ENCODE measurements at regions not wholly inside any gene's neighbourhood (a gene's known extent, or its start where the extent isn't known, plus 50 kb on each side); places are given as distances from the start of the nearest gene placed in this dataset.

DNA sequence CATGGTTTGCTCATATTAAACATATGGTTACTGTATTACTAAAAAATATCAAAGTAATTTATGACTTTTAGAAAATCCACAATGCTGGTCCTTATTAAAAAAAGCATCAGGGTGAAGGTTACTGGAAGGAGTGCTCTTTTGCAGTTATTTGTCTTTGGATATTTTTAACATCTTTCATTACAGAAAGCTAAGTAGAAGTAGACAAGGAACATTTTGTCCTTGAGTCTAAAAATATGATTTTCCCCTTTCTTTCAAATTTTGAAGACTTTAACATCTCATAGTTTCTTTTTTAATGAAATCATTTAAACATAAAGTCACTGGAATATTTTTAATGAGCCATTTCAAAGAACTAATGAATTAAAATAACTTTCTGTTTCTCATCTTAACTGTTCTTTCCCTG is 110.1 kb upstream of the TNS3 start:
- TF ChIP-seq SUZ12 (IDR thresholded peaks at IDR 0.05; ENCODE audit: extremely low read depth, insufficient read depth, insufficient read length) (no peak), YY1 (IDR thresholded peaks at IDR 0.05; ENCODE audit: insufficient read depth, insufficient read length) (no peak), ZNF274 (IDR thresholded peaks at IDR 0.05; ENCODE audit: low read depth, low read length) (no peak)

DNA sequence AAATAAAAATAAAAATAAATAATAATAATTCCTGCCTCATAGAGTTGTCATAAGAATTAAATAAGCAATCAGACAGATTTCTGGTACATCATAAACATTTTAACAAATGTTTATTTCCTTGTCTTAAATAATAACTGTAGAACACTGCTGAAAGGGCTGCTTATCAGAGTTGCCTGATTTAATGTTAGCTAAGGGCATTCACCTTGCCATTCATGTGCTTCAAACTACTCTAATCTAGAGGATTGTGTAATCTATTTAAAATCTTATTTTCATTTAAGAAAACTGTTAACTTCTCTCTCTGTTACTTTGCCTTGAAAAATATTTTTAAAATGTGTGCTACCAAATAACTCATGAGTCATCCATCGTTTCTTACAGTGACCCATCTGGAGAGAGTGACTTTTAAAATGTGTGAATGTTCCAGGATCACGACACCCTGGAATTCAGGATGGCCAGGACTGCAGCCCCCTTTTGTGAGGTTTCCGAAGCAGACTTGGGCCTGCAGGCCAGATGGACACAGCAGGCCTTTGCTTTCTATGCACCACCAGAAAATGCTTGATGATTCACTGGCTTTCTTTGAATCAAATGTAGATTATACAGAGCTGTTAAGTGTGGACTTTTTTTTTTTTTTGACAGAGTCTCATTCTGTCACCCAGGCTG is 109.1 kb upstream of the TNS3 start:
- Histone ChIP-seq H3K9ac (ENCODE audit: insufficient read length, low read depth) (no peak overlapping the region), H3K9me3 (ENCODE audit: insufficient read depth, low read length) (no peaks in the 10 kb centered on the region), H3K4me3 (ENCODE audit: insufficient read length, low read depth) (no peak overlapping the region), H3K36me3 (ENCODE audit: insufficient read depth, insufficient read length, low read length) (no peaks in the 10 kb centered on the region), H3K4me1 (ENCODE audit: insufficient read depth, insufficient read length) (no peaks in the 10 kb centered on the region), H3K27me3 (ENCODE audit: insufficient read depth, insufficient read length) (no peaks in the 10 kb centered on the region)
- no peak for TF ChIP-seq ZNF274 (IDR thresholded peaks at IDR 0.05; ENCODE audit: low read depth, low read length)
- no peak for DNase-seq (ENCODE audit: low read depth, low spot score)

More for the DNA sequence above, 110.1 kb upstream of the TNS3 start:
- Histone ChIP-seq H3K9me3 (ENCODE audit: insufficient read depth, low read length) (no peaks in the 10 kb centered on the region), H3K36me3 (ENCODE audit: insufficient read depth, insufficient read length, low read length) (no peaks in the 10 kb centered on the region), H3K9ac (ENCODE audit: insufficient read length, low read depth) (no peak overlapping the region), H3K4me1 (ENCODE audit: insufficient read depth, insufficient read length) (no peaks in the 10 kb centered on the region), H3K4me3 (ENCODE audit: insufficient read length, low read depth) (no peak overlapping the region), H3K27me3 (ENCODE audit: insufficient read depth, insufficient read length) (no peaks in the 10 kb centered on the region)
- DNase-seq (ENCODE audit: low read depth, low spot score): no peak

DNA sequence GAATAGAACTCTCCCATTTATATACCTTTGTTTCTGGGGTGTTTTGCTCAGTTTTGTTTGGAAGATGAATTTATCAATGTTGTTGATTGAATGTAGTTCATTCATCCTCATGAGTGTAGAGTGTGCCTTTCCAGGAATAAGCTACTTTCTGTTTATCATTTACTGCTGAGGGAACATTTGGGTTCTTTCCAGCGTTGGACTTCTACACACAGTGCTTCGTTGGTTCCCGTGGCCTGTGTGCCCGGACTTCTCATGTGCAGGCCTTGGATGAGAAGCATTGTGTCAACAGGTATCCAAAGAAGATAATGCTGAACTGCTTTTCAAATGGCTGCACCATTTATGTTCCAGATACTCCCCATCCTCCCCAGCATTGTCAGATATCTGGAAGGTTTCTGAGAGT is 107.6 kb upstream of the TNS3 start:
- Histone ChIP-seq H3K36me3 (ENCODE audit: insufficient read depth, insufficient read length, low read length) (no peaks in the 10 kb centered on the region), H3K4me1 (ENCODE audit: insufficient read depth, insufficient read length) (no peaks in the 10 kb centered on the region), H3K27me3 (ENCODE audit: insufficient read depth, insufficient read length) (no peaks in the 10 kb centered on the region), H3K9ac (ENCODE audit: insufficient read length, low read depth) (no peak overlapping the region), H3K4me3 (ENCODE audit: insufficient read length, low read depth) (no peak overlapping the region), H3K9me3 (ENCODE audit: insufficient read depth, low read length) (no peaks in the 10 kb centered on the region)
- no peak for TF ChIP-seq SUZ12 (IDR thresholded peaks at IDR 0.05; ENCODE audit: extremely low read depth, insufficient read depth, insufficient read length)
- no peak for TF ChIP-seq YY1 (IDR thresholded peaks at IDR 0.05; ENCODE audit: insufficient read depth, insufficient read length)
- TF ChIP-seq ZNF274 (IDR thresholded peaks at IDR 0.05; ENCODE audit: low read depth, low read length): no peak
- DNase-seq (ENCODE audit: low read depth, low spot score): no peak

DNA sequence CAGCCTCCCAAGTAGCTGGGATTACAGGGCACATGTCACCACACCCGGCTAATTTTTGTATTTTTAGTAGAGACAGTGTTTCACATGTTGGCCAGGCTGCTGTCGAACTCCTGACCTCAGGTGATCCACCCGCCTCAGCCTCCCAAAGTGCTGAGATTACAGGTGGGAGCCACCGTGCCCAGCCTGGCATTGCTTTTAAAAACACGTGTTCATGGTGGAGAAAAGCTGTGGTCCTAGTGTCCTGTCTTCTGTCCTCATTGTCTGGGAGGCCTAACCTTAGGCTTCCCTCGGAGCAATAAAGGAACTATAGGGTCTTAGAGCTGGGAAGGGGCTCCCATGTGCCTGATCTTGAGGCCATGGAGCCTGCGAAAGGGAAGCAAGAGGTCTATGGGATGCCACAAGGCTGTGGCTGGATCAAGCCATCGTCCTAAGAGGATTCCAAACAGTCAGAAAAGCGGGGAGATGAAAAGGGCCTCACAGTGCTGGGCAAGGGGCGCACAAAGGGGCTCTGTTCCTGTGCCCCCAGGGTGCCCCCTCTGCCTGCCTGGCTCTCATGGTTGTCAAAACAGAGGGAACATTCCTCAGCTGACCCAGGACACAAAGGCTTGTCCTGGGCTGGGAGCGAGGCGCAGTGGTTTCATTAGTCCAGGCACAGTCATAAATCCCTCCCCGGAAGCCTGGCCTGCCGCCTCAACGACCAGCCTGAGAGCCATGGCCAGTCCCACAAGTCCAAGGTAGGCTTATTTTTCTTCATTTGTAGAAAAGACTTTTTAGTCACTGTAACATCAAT is 106.6 kb upstream of the TNS3 start:
- no peak overlapping the region for H3K9ac ChIP-seq (ENCODE audit: insufficient read length, low read depth)
- no peaks in the 10 kb centered on the region for H3K36me3 ChIP-seq (ENCODE audit: insufficient read depth, insufficient read length, low read length)
- H3K27me3 ChIP-seq (ENCODE audit: insufficient read depth, insufficient read length): no peaks in the 10 kb centered on the region
- no peak for DNase-seq (ENCODE audit: low read depth, low spot score)
- H3K9me3 ChIP-seq (ENCODE audit: insufficient read depth, low read length): no peaks in the 10 kb centered on the region
- H3K4me3 ChIP-seq (ENCODE audit: insufficient read length, low read depth): no peak overlapping the region
- no peak for TF ChIP-seq ZNF274 (IDR thresholded peaks at IDR 0.05; ENCODE audit: low read depth, low read length)
- no peaks in the 10 kb centered on the region for H3K4me1 ChIP-seq (ENCODE audit: insufficient read depth, insufficient read length)

DNA sequence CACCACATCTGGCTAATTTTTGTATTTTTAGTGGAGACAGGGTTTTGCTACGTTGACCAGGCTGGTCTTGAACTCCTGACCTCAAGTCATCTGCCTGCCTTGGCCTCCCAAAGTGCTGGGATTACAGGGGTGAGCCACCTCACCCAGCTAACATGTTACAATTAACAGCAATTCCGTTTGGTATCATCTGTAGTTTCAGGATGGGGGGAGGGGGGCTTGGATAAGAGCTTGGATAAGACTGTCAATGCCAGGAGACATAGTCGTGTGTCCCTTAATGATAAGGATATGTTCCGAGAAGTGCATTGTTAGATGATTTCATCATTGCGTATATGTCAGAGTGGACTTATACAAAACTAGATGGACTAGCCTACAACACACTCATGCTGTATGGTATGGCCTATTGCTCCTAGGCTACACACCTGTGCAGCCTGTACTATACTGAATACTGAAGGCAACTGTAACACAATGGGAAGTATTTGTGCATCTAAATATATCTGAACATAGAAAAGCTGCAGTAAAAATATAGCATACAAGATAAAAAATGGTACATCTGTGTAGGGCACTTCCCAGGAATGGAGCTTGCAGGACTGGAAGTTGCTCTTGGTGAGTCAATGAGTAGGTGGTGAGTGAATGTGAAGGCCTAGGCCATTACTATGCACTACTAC is 103.9 kb upstream of the TNS3 start:
- no peak overlapping the region for H3K4me3 ChIP-seq (ENCODE audit: insufficient read length, low read depth)
- DNase-seq (ENCODE audit: low read depth, low spot score): no peak
- no peaks in the 10 kb centered on the region for H3K9me3 ChIP-seq (ENCODE audit: insufficient read depth, low read length)
- TF ChIP-seq ZNF274 (IDR thresholded peaks at IDR 0.05; ENCODE audit: low read depth, low read length) (no peak), YY1 (IDR thresholded peaks at IDR 0.05; ENCODE audit: insufficient read depth, insufficient read length) (no peak), SUZ12 (IDR thresholded peaks at IDR 0.05; ENCODE audit: extremely low read depth, insufficient read depth, insufficient read length) (no peak)
- no peaks in the 10 kb centered on the region for H3K4me1 ChIP-seq (ENCODE audit: insufficient read depth, insufficient read length)
- no peaks in the 10 kb centered on the region for H3K36me3 ChIP-seq (ENCODE audit: insufficient read depth, insufficient read length, low read length)
- no peak overlapping the region for H3K9ac ChIP-seq (ENCODE audit: insufficient read length, low read depth)
- no peaks in the 10 kb centered on the region for H3K27me3 ChIP-seq (ENCODE audit: insufficient read depth, insufficient read length)

DNA sequence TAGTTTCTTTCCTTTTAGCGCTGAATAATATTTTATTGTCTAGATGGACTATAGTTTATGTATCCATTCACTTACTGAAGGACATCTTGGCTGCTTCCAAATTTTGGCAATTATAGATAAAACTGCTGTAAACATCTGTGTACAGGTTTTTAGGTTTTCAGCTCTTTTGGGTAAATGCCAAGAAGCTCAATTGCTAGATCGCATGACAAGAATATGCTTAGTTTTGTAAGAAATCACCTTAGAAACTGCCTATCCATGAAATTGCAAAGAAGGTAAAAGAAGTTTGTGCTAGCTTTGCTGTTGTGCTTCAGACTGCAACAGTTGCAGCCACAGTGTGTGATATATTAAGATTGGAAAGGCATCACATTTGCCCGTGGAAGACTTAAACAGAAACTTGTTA is 103.2 kb upstream of the TNS3 start:
- TF ChIP-seq ZNF274 (IDR thresholded peaks at IDR 0.05; ENCODE audit: low read depth, low read length): no peak
- no peak for TF ChIP-seq YY1 (IDR thresholded peaks at IDR 0.05; ENCODE audit: insufficient read depth, insufficient read length)
- TF ChIP-seq SUZ12 (IDR thresholded peaks at IDR 0.05; ENCODE audit: extremely low read depth, insufficient read depth, insufficient read length): no peak
- Histone ChIP-seq H3K27me3 (ENCODE audit: insufficient read depth, insufficient read length) (no peaks in the 10 kb centered on the region), H3K4me1 (ENCODE audit: insufficient read depth, insufficient read length) (no peaks in the 10 kb centered on the region), H3K9me3 (ENCODE audit: insufficient read depth, low read length) (no peaks in the 10 kb centered on the region), H3K36me3 (ENCODE audit: insufficient read depth, insufficient read length, low read length) (no peaks in the 10 kb centered on the region), H3K4me3 (ENCODE audit: insufficient read length, low read depth) (no peak overlapping the region), H3K9ac (ENCODE audit: insufficient read length, low read depth) (no peak overlapping the region)
- DNase-seq (ENCODE audit: low read depth, low spot score): no peak

DNA sequence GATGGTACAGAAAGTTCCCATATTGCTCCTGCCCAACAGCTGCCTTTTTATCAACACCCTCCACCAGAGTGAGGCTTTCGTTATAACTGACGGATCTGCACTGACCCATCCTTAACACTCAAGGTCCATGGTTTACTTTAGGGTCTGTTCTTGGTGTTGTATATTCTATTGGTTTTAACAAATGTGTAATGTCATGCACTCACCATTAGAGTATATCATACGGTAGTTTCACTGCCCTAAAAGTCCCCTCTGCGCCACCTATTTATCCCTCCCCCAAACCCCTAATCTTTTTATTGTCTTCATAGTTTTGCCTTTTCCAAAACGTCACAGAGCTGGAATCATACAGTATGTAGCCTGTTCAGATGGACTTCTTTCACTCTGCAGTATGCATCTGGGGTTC is 102.8 kb upstream of the TNS3 start:
- TF ChIP-seq YY1 (IDR thresholded peaks at IDR 0.05; ENCODE audit: insufficient read depth, insufficient read length): no peak
- no peak for TF ChIP-seq SUZ12 (IDR thresholded peaks at IDR 0.05; ENCODE audit: extremely low read depth, insufficient read depth, insufficient read length)
- TF ChIP-seq ZNF274 (IDR thresholded peaks at IDR 0.05; ENCODE audit: low read depth, low read length): no peak
- DNase-seq (ENCODE audit: low read depth, low spot score): no peak
- H3K4me1 ChIP-seq (ENCODE audit: insufficient read depth, insufficient read length): peaks cover 2% of the 10 kb centered on the region
- no peak overlapping the region for H3K9ac ChIP-seq (ENCODE audit: insufficient read length, low read depth)
- no peaks in the 10 kb centered on the region for H3K9me3 ChIP-seq (ENCODE audit: insufficient read depth, low read length)
- H3K36me3 ChIP-seq (ENCODE audit: insufficient read depth, insufficient read length, low read length): no peaks in the 10 kb centered on the region
- no peaks in the 10 kb centered on the region for H3K27me3 ChIP-seq (ENCODE audit: insufficient read depth, insufficient read length)
- H3K4me3 ChIP-seq (ENCODE audit: insufficient read length, low read depth): no peak overlapping the region
